GM23338 (cell line): ENCODE measurements at regions not wholly inside any gene's neighbourhood (a gene's known extent, or its start where the extent isn't known, plus 50 kb on each side); places are given as distances from the start of the nearest gene placed in this dataset.

Source experiments
- ATAC-seq: fragments of 200-7000 bp; cut with Tn5 transposase; 3 replicates; pipeline ENCODE4 v1.9.1; 2020
- DNase-seq: peaks from one replicate; pipeline ENCODE4 v3.0.0-alpha.2; 2015; ENCODE audit warnings: low spot score
- H2AFZ ChIP-seq: fragments of 200-600 bp; sonication (generic); 2 replicates; pipeline ENCODE4 v1.8.0; 2016; ENCODE audit warnings: antibody characterized with exemption, mild to moderate bottlenecking, moderate library complexity
- H3F3A ChIP-seq: fragments of 200-600 bp; sonication (generic); replicated peaks from 2 replicates; pipeline ENCODE4 v1.8.0; 2017; ENCODE audit warnings: antibody characterized with exemption, mixed run types, low read depth
- H3K27ac ChIP-seq: fragments of 200-600 bp; sonication (generic); 2 replicates; pipeline ENCODE4 v1.6.1; 2016; ENCODE audit warnings: low read depth
- H3K27me3 ChIP-seq: fragments of 200-600 bp; sonication (generic); 2 replicates; pipeline ENCODE4 v1.8.0; 2016; ENCODE audit warnings: mild to moderate bottlenecking, mixed run types, moderate library complexity; ENCODE audit not compliant: insufficient read depth
- H3K36me3 ChIP-seq: fragments of 200-600 bp; sonication (generic); 2 replicates; pipeline ENCODE4 v1.8.0; 2016; ENCODE audit warnings: mild to moderate bottlenecking; ENCODE audit not compliant: insufficient read depth
- H3K4me1 ChIP-seq: fragments of 200-600 bp; sonication (generic); 2 replicates; pipeline ENCODE4 v1.8.0; 2016; ENCODE audit warnings: mild to moderate bottlenecking, moderate library complexity; ENCODE audit not compliant: insufficient read depth
- H3K4me2 ChIP-seq: fragments of 200-600 bp; sonication (generic); 2 replicates; pipeline ENCODE4 v1.7.1; 2017; ENCODE audit warnings: mixed run types
- H3K4me3 ChIP-seq: fragments of 200-600 bp; sonication (generic); 2 replicates; pipeline ENCODE4 v1.6.1; 2016; ENCODE audit warnings: mixed run types
- H3K79me2 ChIP-seq: fragments of 200-600 bp; sonication (generic); replicated peaks from 2 replicates; pipeline ENCODE4 v1.8.0; 2017; ENCODE audit warnings: mild to moderate bottlenecking; ENCODE audit not compliant: insufficient read depth
- H3K9me2 ChIP-seq: fragments of 200-600 bp; sonication (generic); 2 replicates; pipeline ENCODE4 v1.8.0; 2017; ENCODE audit not compliant: insufficient read depth
- H4K20me1 ChIP-seq: fragments of 200-600 bp; sonication (generic); replicated peaks from 2 replicates; pipeline ENCODE4 v1.8.0; 2017; ENCODE audit warnings: mild to moderate bottlenecking; ENCODE audit not compliant: insufficient read depth
- H3K27ac Mint-ChIP-seq: 2 replicates; pipeline ENCODE4 v1.8.0; 2020; ENCODE audit warnings: inconsistent platforms, mild to moderate bottlenecking, moderate library complexity, mixed read lengths
- H3K27me3 Mint-ChIP-seq: 3 replicates; pipeline ENCODE4 v1.8.0; 2022; ENCODE audit warnings: low read depth, mild to moderate bottlenecking, moderate library complexity, mixed read lengths, inconsistent platforms; ENCODE audit not compliant: insufficient read depth, poor library complexity
- H3K36me3 Mint-ChIP-seq: 3 replicates; pipeline ENCODE4 v1.8.0; 2021; ENCODE audit warnings: low read depth, mild to moderate bottlenecking, inconsistent platforms, moderate library complexity, mixed read lengths
- H3K4me1 Mint-ChIP-seq: 3 replicates; pipeline ENCODE4 v1.8.0; 2020; ENCODE audit warnings: mild to moderate bottlenecking, inconsistent platforms, mixed read lengths
- H3K4me3 Mint-ChIP-seq: 3 replicates; pipeline ENCODE4 v1.8.0; 2021; ENCODE audit warnings: moderate library complexity, mild to moderate bottlenecking, inconsistent platforms, mixed read lengths
- H3K9me3 Mint-ChIP-seq: 3 replicates; pipeline ENCODE4 v1.8.0; 2020; ENCODE audit warnings: moderate library complexity, mild to moderate bottlenecking, inconsistent platforms, mixed read lengths
- CTCF ChIP-seq, 2 experiments: fragments of 200-600 bp in 1 of 2; sonication (generic) in 1 of 2; conservative IDR thresholded peaks; 2 replicates each; pipeline versions ENCODE4 v1.5.1 to v1.6.1; 2016 to 2017; ENCODE audit warnings: antibody characterized with exemption in 2 of 2, low read depth in 2 of 2, mild to moderate bottlenecking in 2 of 2, moderate library complexity in 1 of 2
- ZNF114 ChIP-seq: fragments of 250-450 bp; sonication (Bioruptor Pico); IDR thresholded peaks from 2 replicates; pipeline ENCODE4 v1.5.0; 2020; ENCODE audit warnings: mild to moderate bottlenecking, moderate library complexity
- ZNF331 ChIP-seq: fragments of 250-450 bp; sonication (Bioruptor Pico); IDR thresholded peaks from 2 replicates; pipeline ENCODE4 v1.5.0; 2020; ENCODE audit warnings: low read depth, mild to moderate bottlenecking, moderate library complexity
- TF ChIP-seq, protein P1 (sequence below): fragments of 250-450 bp; sonication (Bioruptor Pico); IDR thresholded peaks from 2 replicates; pipeline ENCODE4 v1.5.0; 2020; ENCODE audit warnings: mild to moderate bottlenecking, moderate library complexity

DNA sequence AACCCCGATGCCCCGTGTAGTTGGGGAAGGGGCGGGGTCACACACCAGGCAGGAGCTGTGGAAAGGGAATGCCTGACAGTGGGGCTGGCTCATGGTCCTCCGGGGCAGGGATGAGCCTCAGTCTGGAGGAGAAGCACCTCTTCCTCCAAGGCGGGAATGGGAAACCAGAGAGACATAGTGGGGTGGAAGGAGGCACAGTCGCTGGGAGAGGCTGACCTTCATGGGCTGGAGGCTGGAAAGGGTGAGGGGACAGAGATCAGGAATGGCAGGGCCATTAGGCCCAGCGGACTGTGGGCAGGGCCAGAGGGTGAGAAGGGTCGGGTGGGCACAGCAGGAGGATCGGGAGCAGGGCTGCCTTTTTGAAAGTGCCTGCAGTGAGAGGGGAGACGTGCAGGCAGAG, 65.8 kb upstream of the LINGO1 start:
- H3K27me3 ChIP-seq = no peaks in the 10 kb centered on the region
- DNase-seq (no peak), ATAC-seq (no peak)
- Mint-ChIP-seq H3K4me3 (no peak overlapping the region), H3K36me3 (no peaks in the 10 kb centered on the region), H3K27me3 (peaks cover 8% of the 10 kb centered on the region), H3K4me1 (peaks cover 18% of the 10 kb centered on the region), H3K27ac (no peak overlapping the region), H3K9me3 (no peaks in the 10 kb centered on the region)
- no peaks in the 10 kb centered on the region for H3K79me2 ChIP-seq
- no peaks in the 10 kb centered on the region; the same call in 1 of the 2 replicates for H3F3A ChIP-seq
- no peaks in the 10 kb centered on the region for H3K4me1 ChIP-seq
- H3K36me3 ChIP-seq = no peaks in the 10 kb centered on the region
- no peaks in the 10 kb centered on the region for H3K9me2 ChIP-seq
- H3K4me2 ChIP-seq = no peak overlapping the region
- H4K20me1 ChIP-seq = no peaks in the 10 kb centered on the region
- TF ChIP-seq, protein P1, sequence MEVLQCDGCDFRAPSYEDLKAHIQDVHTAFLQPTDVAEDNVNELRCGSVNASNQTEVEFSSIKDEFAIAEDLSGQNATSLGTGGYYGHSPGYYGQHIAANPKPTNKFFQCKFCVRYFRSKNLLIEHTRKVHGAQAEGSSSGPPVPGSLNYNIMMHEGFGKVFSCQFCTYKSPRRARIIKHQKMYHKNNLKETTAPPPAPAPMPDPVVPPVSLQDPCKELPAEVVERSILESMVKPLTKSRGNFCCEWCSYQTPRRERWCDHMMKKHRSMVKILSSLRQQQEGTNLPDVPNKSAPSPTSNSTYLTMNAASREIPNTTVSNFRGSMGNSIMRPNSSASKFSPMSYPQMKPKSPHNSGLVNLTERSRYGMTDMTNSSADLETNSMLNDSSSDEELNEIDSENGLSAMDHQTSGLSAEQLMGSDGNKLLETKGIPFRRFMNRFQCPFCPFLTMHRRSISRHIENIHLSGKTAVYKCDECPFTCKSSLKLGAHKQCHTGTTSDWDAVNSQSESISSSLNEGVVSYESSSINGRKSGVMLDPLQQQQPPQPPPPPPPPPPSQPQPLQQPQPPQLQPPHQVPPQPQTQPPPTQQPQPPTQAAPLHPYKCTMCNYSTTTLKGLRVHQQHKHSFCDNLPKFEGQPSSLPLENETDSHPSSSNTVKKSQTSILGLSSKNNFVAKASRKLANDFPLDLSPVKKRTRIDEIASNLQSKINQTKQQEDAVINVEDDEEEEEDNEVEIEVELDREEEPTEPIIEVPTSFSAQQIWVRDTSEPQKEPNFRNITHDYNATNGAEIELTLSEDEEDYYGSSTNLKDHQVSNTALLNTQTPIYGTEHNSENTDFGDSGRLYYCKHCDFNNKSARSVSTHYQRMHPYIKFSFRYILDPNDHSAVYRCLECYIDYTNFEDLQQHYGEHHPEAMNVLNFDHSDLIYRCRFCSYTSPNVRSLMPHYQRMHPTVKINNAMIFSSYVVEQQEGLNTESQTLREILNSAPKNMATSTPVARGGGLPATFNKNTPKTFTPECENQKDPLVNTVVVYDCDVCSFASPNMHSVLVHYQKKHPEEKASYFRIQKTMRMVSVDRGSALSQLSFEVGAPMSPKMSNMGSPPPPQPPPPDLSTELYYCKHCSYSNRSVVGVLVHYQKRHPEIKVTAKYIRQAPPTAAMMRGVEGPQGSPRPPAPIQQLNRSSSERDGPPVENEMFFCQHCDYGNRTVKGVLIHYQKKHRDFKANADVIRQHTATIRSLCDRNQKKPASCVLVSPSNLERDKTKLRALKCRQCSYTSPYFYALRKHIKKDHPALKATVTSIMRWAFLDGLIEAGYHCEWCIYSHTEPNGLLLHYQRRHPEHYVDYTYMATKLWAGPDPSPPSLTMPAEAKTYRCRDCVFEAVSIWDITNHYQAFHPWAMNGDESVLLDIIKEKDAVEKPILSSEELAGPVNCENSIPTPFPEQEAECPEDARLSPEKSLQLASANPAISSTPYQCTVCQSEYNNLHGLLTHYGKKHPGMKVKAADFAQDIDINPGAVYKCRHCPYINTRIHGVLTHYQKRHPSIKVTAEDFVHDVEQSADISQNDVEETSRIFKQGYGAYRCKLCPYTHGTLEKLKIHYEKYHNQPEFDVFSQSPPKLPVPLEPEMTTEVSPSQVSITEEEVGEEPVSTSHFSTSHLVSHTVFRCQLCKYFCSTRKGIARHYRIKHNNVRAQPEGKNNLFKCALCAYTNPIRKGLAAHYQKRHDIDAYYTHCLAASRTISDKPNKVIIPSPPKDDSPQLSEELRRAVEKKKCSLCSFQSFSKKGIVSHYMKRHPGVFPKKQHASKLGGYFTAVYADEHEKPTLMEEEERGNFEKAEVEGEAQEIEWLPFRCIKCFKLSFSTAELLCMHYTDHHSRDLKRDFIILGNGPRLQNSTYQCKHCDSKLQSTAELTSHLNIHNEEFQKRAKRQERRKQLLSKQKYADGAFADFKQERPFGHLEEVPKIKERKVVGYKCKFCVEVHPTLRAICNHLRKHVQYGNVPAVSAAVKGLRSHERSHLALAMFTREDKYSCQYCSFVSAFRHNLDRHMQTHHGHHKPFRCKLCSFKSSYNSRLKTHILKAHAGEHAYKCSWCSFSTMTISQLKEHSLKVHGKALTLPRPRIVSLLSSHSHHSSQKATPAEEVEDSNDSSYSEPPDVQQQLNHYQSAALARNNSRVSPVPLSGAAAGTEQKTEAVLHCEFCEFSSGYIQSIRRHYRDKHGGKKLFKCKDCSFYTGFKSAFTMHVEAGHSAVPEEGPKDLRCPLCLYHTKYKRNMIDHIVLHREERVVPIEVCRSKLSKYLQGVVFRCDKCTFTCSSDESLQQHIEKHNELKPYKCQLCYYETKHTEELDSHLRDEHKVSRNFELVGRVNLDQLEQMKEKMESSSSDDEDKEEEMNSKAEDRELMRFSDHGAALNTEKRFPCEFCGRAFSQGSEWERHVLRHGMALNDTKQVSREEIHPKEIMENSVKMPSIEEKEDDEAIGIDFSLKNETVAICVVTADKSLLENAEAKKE (CRISPR knock-in tag) = no peak
- TF ChIP-seq CTCF (conservative IDR thresholded peaks at IDR 0.05; ENCODE audit: low read depth in 2 of 2) (no peak), ZNF331 (CRISPR knock-in tag) (no peak)
- no peak overlapping the region for H2AFZ ChIP-seq
- no peak overlapping the region for H3K4me3 ChIP-seq
- H3K27ac ChIP-seq = no peak overlapping the region

- no peaks in the 10 kb centered on the region for H3K4me1 ChIP-seq
- H3K36me3 ChIP-seq = no peaks in the 10 kb centered on the region
- no peaks in the 10 kb centered on the region for H3K79me2 ChIP-seq
- Mint-ChIP-seq H3K27ac (no peak overlapping the region), H3K4me1 (peaks cover 17% of the 10 kb centered on the region), H3K4me3 (no peak overlapping the region), H3K27me3 (peaks cover 12% of the 10 kb centered on the region), H3K36me3 (no peaks in the 10 kb centered on the region), H3K9me3 (no peaks in the 10 kb centered on the region)
- no peaks in the 10 kb centered on the region; the same call in 1 of the 2 replicates for H3F3A ChIP-seq
- no peak for ATAC-seq
- H3K27me3 ChIP-seq = no peaks in the 10 kb centered on the region
- no peak overlapping the region for H3K4me3 ChIP-seq
- no peak overlapping the region for H2AFZ ChIP-seq
- no peaks in the 10 kb centered on the region for H4K20me1 ChIP-seq
- DNase-seq = no peak
- no peak overlapping the region for H3K4me2 ChIP-seq
- H3K27ac ChIP-seq = no peak overlapping the region
- H3K9me2 ChIP-seq = no peaks in the 10 kb centered on the region
- TF ChIP-seq ZNF114 (CRISPR knock-in tag) = no peak
- TF ChIP-seq, protein P1 (CRISPR knock-in tag) = no peak
These were observed 65.2 kb upstream of the LINGO1 start for GRCh38 chr15:77697893-77698292.
